GM23338 (cell line): ENCODE measurements at regions not wholly inside any gene's neighbourhood (a gene's known extent, or its start where the extent isn't known, plus 50 kb on each side); places are given as distances from the start of the nearest gene placed in this dataset.

Experiments
- EZH2 ChIP-seq: fragments of 200-600 bp; sonication (generic); IDR thresholded peaks from one replicate; pipeline ENCODE4 v1.8.0; 2017; ENCODE audit warnings: antibody characterized with exemption, mild to moderate bottlenecking, low read depth; ENCODE audit not compliant: unreplicated experiment
- EZH2phosphoT487 ChIP-seq: fragments of 200-600 bp; sonication (generic); IDR thresholded peaks from one replicate; pipeline ENCODE4 v1.8.1; 2018; ENCODE audit warnings: antibody characterized with exemption; ENCODE audit not compliant: unreplicated experiment
- TF ChIP-seq, protein P1 (sequence below): IDR thresholded peaks from one replicate; pipeline ENCODE4 v1.6.1; 2018; ENCODE audit warnings: antibody characterized with exemption; ENCODE audit not compliant: unreplicated experiment
- TF ChIP-seq, protein P2 (sequence below), 2 experiments: fragments of 200-600 bp in 1 of 2; sonication (generic) in 1 of 2; conservative IDR thresholded peaks; 2 replicates each; pipeline versions ENCODE4 v1.5.1 to v1.6.1; 2016 to 2017; ENCODE audit warnings: antibody characterized with exemption in 2 of 2, low read depth in 2 of 2, mild to moderate bottlenecking in 2 of 2, moderate library complexity in 1 of 2

DNA sequence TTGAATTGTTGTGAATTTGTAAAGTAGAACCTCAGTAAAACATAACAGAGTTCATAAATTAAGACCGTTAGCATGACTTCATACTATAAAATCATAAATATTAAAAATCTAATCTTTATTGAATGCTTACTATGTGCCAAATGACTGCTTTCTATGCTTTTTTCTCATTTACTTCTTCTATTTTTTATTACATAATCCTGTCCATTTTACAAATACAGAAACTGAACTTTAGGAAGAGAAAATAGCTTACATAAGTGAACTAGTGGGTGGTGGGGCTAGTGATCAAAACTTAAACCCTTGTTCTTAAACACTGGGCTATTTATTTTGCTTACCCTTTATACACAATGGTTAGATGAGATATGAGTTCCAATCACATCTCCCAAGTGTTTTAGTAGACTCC lies 122.3 kb downstream of the ZC3H11B start:
- TF ChIP-seq, protein P1, sequence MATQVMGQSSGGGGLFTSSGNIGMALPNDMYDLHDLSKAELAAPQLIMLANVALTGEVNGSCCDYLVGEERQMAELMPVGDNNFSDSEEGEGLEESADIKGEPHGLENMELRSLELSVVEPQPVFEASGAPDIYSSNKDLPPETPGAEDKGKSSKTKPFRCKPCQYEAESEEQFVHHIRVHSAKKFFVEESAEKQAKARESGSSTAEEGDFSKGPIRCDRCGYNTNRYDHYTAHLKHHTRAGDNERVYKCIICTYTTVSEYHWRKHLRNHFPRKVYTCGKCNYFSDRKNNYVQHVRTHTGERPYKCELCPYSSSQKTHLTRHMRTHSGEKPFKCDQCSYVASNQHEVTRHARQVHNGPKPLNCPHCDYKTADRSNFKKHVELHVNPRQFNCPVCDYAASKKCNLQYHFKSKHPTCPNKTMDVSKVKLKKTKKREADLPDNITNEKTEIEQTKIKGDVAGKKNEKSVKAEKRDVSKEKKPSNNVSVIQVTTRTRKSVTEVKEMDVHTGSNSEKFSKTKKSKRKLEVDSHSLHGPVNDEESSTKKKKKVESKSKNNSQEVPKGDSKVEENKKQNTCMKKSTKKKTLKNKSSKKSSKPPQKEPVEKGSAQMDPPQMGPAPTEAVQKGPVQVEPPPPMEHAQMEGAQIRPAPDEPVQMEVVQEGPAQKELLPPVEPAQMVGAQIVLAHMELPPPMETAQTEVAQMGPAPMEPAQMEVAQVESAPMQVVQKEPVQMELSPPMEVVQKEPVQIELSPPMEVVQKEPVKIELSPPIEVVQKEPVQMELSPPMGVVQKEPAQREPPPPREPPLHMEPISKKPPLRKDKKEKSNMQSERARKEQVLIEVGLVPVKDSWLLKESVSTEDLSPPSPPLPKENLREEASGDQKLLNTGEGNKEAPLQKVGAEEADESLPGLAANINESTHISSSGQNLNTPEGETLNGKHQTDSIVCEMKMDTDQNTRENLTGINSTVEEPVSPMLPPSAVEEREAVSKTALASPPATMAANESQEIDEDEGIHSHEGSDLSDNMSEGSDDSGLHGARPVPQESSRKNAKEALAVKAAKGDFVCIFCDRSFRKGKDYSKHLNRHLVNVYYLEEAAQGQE, result no peak
- TF ChIP-seq, protein P2, sequence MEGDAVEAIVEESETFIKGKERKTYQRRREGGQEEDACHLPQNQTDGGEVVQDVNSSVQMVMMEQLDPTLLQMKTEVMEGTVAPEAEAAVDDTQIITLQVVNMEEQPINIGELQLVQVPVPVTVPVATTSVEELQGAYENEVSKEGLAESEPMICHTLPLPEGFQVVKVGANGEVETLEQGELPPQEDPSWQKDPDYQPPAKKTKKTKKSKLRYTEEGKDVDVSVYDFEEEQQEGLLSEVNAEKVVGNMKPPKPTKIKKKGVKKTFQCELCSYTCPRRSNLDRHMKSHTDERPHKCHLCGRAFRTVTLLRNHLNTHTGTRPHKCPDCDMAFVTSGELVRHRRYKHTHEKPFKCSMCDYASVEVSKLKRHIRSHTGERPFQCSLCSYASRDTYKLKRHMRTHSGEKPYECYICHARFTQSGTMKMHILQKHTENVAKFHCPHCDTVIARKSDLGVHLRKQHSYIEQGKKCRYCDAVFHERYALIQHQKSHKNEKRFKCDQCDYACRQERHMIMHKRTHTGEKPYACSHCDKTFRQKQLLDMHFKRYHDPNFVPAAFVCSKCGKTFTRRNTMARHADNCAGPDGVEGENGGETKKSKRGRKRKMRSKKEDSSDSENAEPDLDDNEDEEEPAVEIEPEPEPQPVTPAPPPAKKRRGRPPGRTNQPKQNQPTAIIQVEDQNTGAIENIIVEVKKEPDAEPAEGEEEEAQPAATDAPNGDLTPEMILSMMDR (conservative IDR thresholded peaks at IDR 0.05; ENCODE audit: low read depth in 2 of 2), result no peak
- TF ChIP-seq EZH2phosphoT487 (no peak), EZH2 (no peak)
